Upper lobe of left lung (tissue), 4 donors: ENCODE measurements at regions not wholly inside any gene's neighbourhood (a gene's known extent, or its start where the extent isn't known, plus 50 kb on each side); places are given as distances from the start of the nearest gene placed in this dataset.

Experiments
- CTCF ChIP-seq, 6 experiments: fragments of 450-650 bp in 4 of 6; fragments of 200-600 bp in 2 of 6; sonication (generic) in 2 of 6; IDR thresholded peaks; one replicate each; pipeline ENCODE4 v1.5.1; 2016 to 2019; ENCODE audit warnings: antibody characterized with exemption in 6 of 6
- EP300 ChIP-seq, 4 donors: sonication (generic); formaldehyde crosslinking; IDR thresholded peaks; one replicate each; pipeline ENCODE4 v1.5.1; 2017; ENCODE audit warnings: antibody characterized with exemption in 4 of 4, control low read depth in 2 of 4

- TF ChIP-seq CTCF (IDR thresholded peaks at IDR 0.05) = no peak
- TF ChIP-seq EP300 (IDR thresholded peaks at IDR 0.05) = no peak
Measured at GRCh38 chr16:52351451-52351850, 195.5 kb downstream of the TOX3 start.
